Panc1 (cell line): ENCODE measurements at regions not wholly inside any gene's neighbourhood (a gene's known extent, or its start where the extent isn't known, plus 50 kb on each side); places are given as distances from the start of the nearest gene placed in this dataset.

ENCODE experiments used
- ATAC-seq: fragments of 200-7000 bp; cut with Tn5 transposase; 2 replicates; pipeline ENCODE4 v1.9.1; 2020; ENCODE audit warnings: mild to moderate bottlenecking, moderate library complexity
- BruUV-seq: library from RNA; stranded (reverse); fragments of 400-500 nt; replicated peaks from 2 replicates; lab custom pipeline; 2021; lab: Mats Ljungman, UMichigan
- CTCF ChIA-PET: fragments of 300-600 bp; sonication (Branson Sonifier 250); formaldehyde crosslinking; loops from one replicate; lab custom pipeline; 2022; ENCODE audit warnings: antibody characterized with exemption; lab: Charles Lee
- POLR2A ChIA-PET: fragments of 300-600 bp; sonication (Branson Sonifier 250); formaldehyde crosslinking; loops from one replicate; lab custom pipeline; 2022; ENCODE audit warnings: antibody characterized with exemption; lab: Charles Lee
- DNase-seq: peaks from one replicate; pipeline ENCODE4 v3.0.0-alpha.2; 2010; ENCODE audit warnings: low read depth, low spot score
- H3K27ac ChIP-seq: 2 replicates; pipeline ENCODE4 v1.5.1; 2011; ENCODE audit warnings: mild to moderate bottlenecking, low read length, inconsistent platforms
- H3K27me3 ChIP-seq: fragments of 200-500 bp; sonication (Bioruptor generic); 2 replicates; pipeline ENCODE4 v1.6.0; 2014; ENCODE audit warnings: low read length, inconsistent platforms; ENCODE audit not compliant: control insufficient read depth, insufficient read depth
- H3K36me3 ChIP-seq: fragments of 200-500 bp; sonication (Bioruptor generic); 2 replicates; pipeline ENCODE4 v1.5.1; 2014; ENCODE audit warnings: inconsistent platforms, mild to moderate bottlenecking, low read length, moderate library complexity; ENCODE audit not compliant: control insufficient read depth, insufficient read depth
- H3K4me1 ChIP-seq: 2 replicates; pipeline ENCODE4 v1.5.1; 2011; ENCODE audit warnings: inconsistent platforms, mild to moderate bottlenecking, low read length, moderate library complexity; ENCODE audit not compliant: control insufficient read depth, insufficient read depth
- H3K4me3 ChIP-seq, 2 experiments: 2 replicates each; pipeline ENCODE4 v1.5.1; 2011 to 2012; ENCODE audit warnings: low read depth in 2 of 2, low read length in 2 of 2, mild to moderate bottlenecking in 2 of 2, inconsistent platforms in 1 of 2, moderate library complexity in 1 of 2
- H3K9me3 ChIP-seq: fragments of 200-500 bp; sonication (Bioruptor generic); 2 replicates; pipeline ENCODE4 v1.5.1; 2014; ENCODE audit warnings: low read depth, mild to moderate bottlenecking, inconsistent platforms, low read length, moderate library complexity; ENCODE audit not compliant: control insufficient read depth, insufficient read depth
- CTCF ChIP-seq: fragments of 450-650 bp; IDR thresholded peaks from 2 replicates; pipeline ENCODE4 v1.5.1; 2017; ENCODE audit warnings: mild to moderate bottlenecking
- POLR2AphosphoS5 ChIP-seq: IDR thresholded peaks from 2 replicates; pipeline ENCODE4 v1.6.1; 2012; ENCODE audit warnings: mild to moderate bottlenecking, low read depth, low read length, moderate library complexity
- REST ChIP-seq, 2 experiments: IDR thresholded peaks; 2 replicates each; pipeline ENCODE4 v1.6.1; 2011 to 2012; ENCODE audit warnings: low read depth in 2 of 2, control low read depth in 1 of 2, low read length in 1 of 2, mild to moderate bottlenecking in 1 of 2, moderate library complexity in 1 of 2; ENCODE audit not compliant: insufficient read depth in 1 of 2
- SIN3A ChIP-seq: IDR thresholded peaks from 2 replicates; pipeline ENCODE4 v1.6.1; 2012; ENCODE audit warnings: low read depth, mild to moderate bottlenecking, low read length, moderate library complexity, borderline replicate concordance; ENCODE audit not compliant: insufficient read depth
- TCF7L2 ChIP-seq: IDR thresholded peaks from 2 replicates; pipeline ENCODE4 v1.6.1; 2011; ENCODE audit warnings: mild to moderate bottlenecking, low read depth, low read length, inconsistent platforms
- in situ Hi-C: cut with HindIII; loops from 2 replicates; pipeline ENCODE4 v1.10.0; 2016; ENCODE audit warnings: low sequenced_read_pairs, low pct_unique_long_range_greater_than_20kb
- intact Hi-C: fragments of 100-400 bp; cut with micrococcal nuclease; formaldehyde crosslinking; loops from one replicate; pipeline ENCODE4 v1.10.0; 2022; ENCODE audit not compliant: unreplicated experiment

- H3K27ac ChIP-seq = no peak overlapping the region
These were observed 84.2 kb upstream of the IER5L start for GRCh38 chr9:129262261-129262660.

GRCh38 chr9:129259375-129259774, 81.3 kb upstream of the IER5L start:
- no peak for TF ChIP-seq CTCF
- TF ChIP-seq REST (IDR thresholded peaks at IDR 0.05; ENCODE audit: insufficient read depth in 1 of 2, low read depth in 2 of 2, low read length in 1 of 2) = no peak
- TF ChIP-seq SIN3A = no peak
- no peak for TF ChIP-seq TCF7L2
- no peak for TF ChIP-seq POLR2AphosphoS5
- ChIA-PET POLR2A (no interaction called here), CTCF (no interaction called here)
- ATAC-seq (no peak), DNase-seq (no peak)
- no peaks in the 10 kb centered on the region for H3K27me3 ChIP-seq
- intact Hi-C loops = no loop called here
- H3K4me1 ChIP-seq = peaks cover 6% of the 10 kb centered on the region
- in situ Hi-C loops = no loop called here
- H3K9me3 ChIP-seq = no peaks in the 10 kb centered on the region
- H3K36me3 ChIP-seq = no peaks in the 10 kb centered on the region
- H3K4me3 ChIP-seq = no peak overlapping the region
- H3K27ac ChIP-seq = no peak overlapping the region
- no TSS peak for BruUV-seq

More at GRCh38 chr9:129262261-129262660, 84.2 kb upstream of the IER5L start:
- Histone ChIP-seq H3K9me3 (no peaks in the 10 kb centered on the region), H3K27me3 (no peaks in the 10 kb centered on the region), H3K4me3 (no peak overlapping the region), H3K36me3 (no peaks in the 10 kb centered on the region), H3K4me1 (peaks cover 6% of the 10 kb centered on the region)
- BruUV-seq = no TSS peak
- DNase-seq (no peak), ATAC-seq (no peak)
- ChIA-PET POLR2A (no interaction called here), CTCF (no interaction called here)
- intact Hi-C loops = no loop called here
- in situ Hi-C loops = no loop called here
- no peak for TF ChIP-seq SIN3A
- no peak for TF ChIP-seq CTCF
